MM.1S (cell line): ENCODE measurements at regions not wholly inside any gene's neighbourhood (a gene's known extent, or its start where the extent isn't known, plus 50 kb on each side); places are given as distances from the start of the nearest gene placed in this dataset.

ENCODE experiments used
- DNase-seq: peaks from one replicate; pipeline ENCODE4 v3.0.0-alpha.2; 2015
- H2AFZ ChIP-seq: fragments of 300-600 bp; sonication (generic); 2 replicates; pipeline ENCODE4 v1.6.0; 2016; ENCODE audit warnings: antibody characterized with exemption, low read length
- H3F3A ChIP-seq: fragments of 300-600 bp; sonication (generic); 2 replicates; pipeline ENCODE4 v1.6.1; 2016; ENCODE audit warnings: mild to moderate bottlenecking, antibody characterized with exemption, low read length, moderate library complexity, mixed read lengths; ENCODE audit not compliant: insufficient read depth
- H3K27ac ChIP-seq: fragments of 300-600 bp; sonication (generic); 2 replicates; pipeline ENCODE4 v1.5.1; 2016; ENCODE audit warnings: mild to moderate bottlenecking, low read length
- H3K27me3 ChIP-seq: fragments of 300-600 bp; sonication (generic); replicated peaks from 2 replicates; pipeline ENCODE4 v1.6.0; 2016; ENCODE audit warnings: low read length; ENCODE audit not compliant: insufficient read depth
- H3K36me3 ChIP-seq: fragments of 300-600 bp; sonication (generic); replicated peaks from 2 replicates; pipeline ENCODE4 v1.6.1; 2016; ENCODE audit warnings: mild to moderate bottlenecking, low read length, mixed read lengths; ENCODE audit not compliant: insufficient read depth
- H3K4me1 ChIP-seq: fragments of 300-600 bp; sonication (generic); 2 replicates; pipeline ENCODE4 v1.6.1; 2016; ENCODE audit warnings: low read length, mixed read lengths
- H3K4me2 ChIP-seq: fragments of 300-600 bp; sonication (generic); 2 replicates; pipeline ENCODE4 v1.6.0; 2016; ENCODE audit warnings: low read depth, low read length
- H3K4me3 ChIP-seq: fragments of 300-600 bp; sonication (generic); 2 replicates; pipeline ENCODE4 v1.5.1; 2016; ENCODE audit warnings: low read length, mixed read lengths
- H3K79me2 ChIP-seq: fragments of 300-600 bp; sonication (generic); 2 replicates; pipeline ENCODE4 v1.6.1; 2016; ENCODE audit warnings: mixed run types, low read length, mixed read lengths
- H3K9ac ChIP-seq: fragments of 300-600 bp; sonication (generic); 2 replicates; pipeline ENCODE4 v1.6.1; 2016; ENCODE audit warnings: low read length, mixed read lengths
- H3K9me2 ChIP-seq: fragments of 300-600 bp; sonication (generic); replicated peaks from 2 replicates; pipeline ENCODE4 v1.6.1; 2016; ENCODE audit warnings: mild to moderate bottlenecking, low read length, mixed read lengths; ENCODE audit not compliant: insufficient read depth
- H3K9me3 ChIP-seq: fragments of 300-600 bp; sonication (generic); replicated peaks from 2 replicates; pipeline ENCODE4 v1.6.1; 2016; ENCODE audit warnings: mild to moderate bottlenecking, low read length, mixed read lengths; ENCODE audit not compliant: insufficient read depth
- H4K20me1 ChIP-seq: fragments of 300-600 bp; sonication (generic); 2 replicates; pipeline ENCODE4 v1.6.1; 2016; ENCODE audit warnings: mild to moderate bottlenecking, low read length, moderate library complexity, mixed read lengths; ENCODE audit not compliant: insufficient read depth
- CTCF ChIP-seq: fragments of 300-600 bp; sonication (generic); IDR thresholded peaks from 2 replicates; pipeline ENCODE4 v1.5.1; 2016; ENCODE audit warnings: antibody characterized with exemption, low read length, mixed read lengths
- EZH2 ChIP-seq: fragments of 300-600 bp; sonication (generic); optimal IDR thresholded peaks from 2 replicates; pipeline ENCODE3; 2017; ENCODE audit warnings: low read depth, mild to moderate bottlenecking, antibody characterized with exemption, low read length, mixed read lengths
- EZH2phosphoT487 ChIP-seq: fragments of 300-600 bp; sonication (generic); IDR thresholded peaks from 2 replicates; pipeline ENCODE4 v1.6.1; 2018; ENCODE audit warnings: antibody characterized with exemption, low read length

GRCh38 chr2:12495247-12495868 lies 221.4 kb upstream of the TRIB2 start:
- Histone ChIP-seq H3F3A (no peaks in the 10 kb centered on the region), H3K27me3 (no peaks in the 10 kb centered on the region), H4K20me1 (no peaks in the 10 kb centered on the region), H3K4me2 (no peak overlapping the region), H3K9me3 (no peaks in the 10 kb centered on the region), H3K79me2 (no peaks in the 10 kb centered on the region), H3K4me3 (no peak overlapping the region), H3K9ac (no peak overlapping the region), H3K27ac (no peak overlapping the region), H3K36me3 (no peaks in the 10 kb centered on the region), H3K9me2 (no peaks in the 10 kb centered on the region), H3K4me1 (no peaks in the 10 kb centered on the region), H2AFZ (no peak overlapping the region)
- TF ChIP-seq EZH2 (no peak), CTCF (no peak), EZH2phosphoT487 (no peak)
- DNase-seq, result no peak

- H3K4me2 ChIP-seq, result no peak overlapping the region
- no peak overlapping the region for H3K4me3 ChIP-seq
- H3K4me1 ChIP-seq, result peaks cover 22% of the 10 kb centered on the region
- H3K36me3 ChIP-seq, result no peaks in the 10 kb centered on the region
- H3K9ac ChIP-seq, result no peak overlapping the region
- no peaks in the 10 kb centered on the region for H3K9me2 ChIP-seq
- no peak overlapping the region for H2AFZ ChIP-seq
- no peaks in the 10 kb centered on the region for H3K79me2 ChIP-seq
- H3K9me3 ChIP-seq, result no peaks in the 10 kb centered on the region
- no peak overlapping the region for H3K27ac ChIP-seq
- DNase-seq, result no peak
- 0 out of 2 replicates have a peak, but pooled peaks cover 2% of the 10 kb centered on the region for H3F3A ChIP-seq
- H4K20me1 ChIP-seq, result no peaks in the 10 kb centered on the region
- no peaks in the 10 kb centered on the region for H3K27me3 ChIP-seq
- TF ChIP-seq EZH2 (no peak), EZH2phosphoT487 (no peak), CTCF (no peak)
Measured at GRCh38 chr2:12498286-12498685, 218.4 kb upstream of the TRIB2 start.

GRCh38 chr2:12498704-12499103 lies 218.0 kb upstream of the TRIB2 start:
- H3K9me2 ChIP-seq, result no peaks in the 10 kb centered on the region
- peaks cover 22% of the 10 kb centered on the region for H3K4me1 ChIP-seq
- no peaks in the 10 kb centered on the region for H3K36me3 ChIP-seq
- no peak overlapping the region for H2AFZ ChIP-seq
- no peaks in the 10 kb centered on the region for H4K20me1 ChIP-seq
- no peak overlapping the region for H3K4me3 ChIP-seq
- H3K79me2 ChIP-seq, result no peaks in the 10 kb centered on the region
- no peaks in the 10 kb centered on the region for H3K9me3 ChIP-seq
- H3K27me3 ChIP-seq, result no peaks in the 10 kb centered on the region
- H3F3A ChIP-seq, result 0 out of 2 replicates have a peak, but pooled peaks cover 2% of the 10 kb centered on the region
- H3K9ac ChIP-seq, result no peak overlapping the region
- no peak for DNase-seq
- TF ChIP-seq EZH2phosphoT487, result no peak
- no peak for TF ChIP-seq EZH2
- no peak for TF ChIP-seq CTCF
- no peak overlapping the region for H3K4me2 ChIP-seq
- H3K27ac ChIP-seq, result no peak overlapping the region
